ENCODE measurements at regions not wholly inside any gene's neighbourhood (a gene's known extent, or its start where the extent isn't known, plus 50 kb on each side); places are given as distances from the start of the nearest gene placed in this dataset.
A peak's percentile ranks its signal among the peaks of the same experiment; 100 is the strongest.

DNA sequence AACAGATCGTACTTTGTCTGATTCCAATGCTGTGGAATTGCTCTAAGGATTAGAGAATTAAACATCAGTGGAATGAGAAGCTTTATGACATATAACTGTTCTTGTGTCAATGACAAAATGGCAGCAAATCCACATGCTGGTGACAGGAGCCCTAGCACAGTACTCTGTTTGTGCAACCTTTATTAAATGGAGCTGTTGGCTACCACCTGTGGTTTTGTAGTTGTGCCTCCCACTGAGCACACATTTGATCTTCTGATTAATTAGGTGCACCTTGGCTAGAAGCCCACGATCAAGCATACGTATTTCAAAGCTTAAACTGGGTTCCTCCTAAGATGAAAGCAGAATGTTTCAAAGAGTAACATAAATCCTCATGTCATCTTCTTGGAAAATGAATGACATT, 394.0 kb upstream of the IGFBP7 start:
- Histone ChIP-seq H3K27ac (no peak overlapping the region), H3K27me3 (no peaks in the 10 kb centered on the region), H3K4me3 (no peak overlapping the region), H3K4me1 (ENCODE audit: low read depth) (no peaks in the 10 kb centered on the region), H3K36me3 (no peaks in the 10 kb centered on the region), H3K9me3 (ENCODE audit: low read depth) (no peaks in the 10 kb centered on the region)
- no peak for DNase-seq (ENCODE audit: low read depth in 1 of 2, low spot score in 1 of 2)
- TF ChIP-seq, protein P1, sequence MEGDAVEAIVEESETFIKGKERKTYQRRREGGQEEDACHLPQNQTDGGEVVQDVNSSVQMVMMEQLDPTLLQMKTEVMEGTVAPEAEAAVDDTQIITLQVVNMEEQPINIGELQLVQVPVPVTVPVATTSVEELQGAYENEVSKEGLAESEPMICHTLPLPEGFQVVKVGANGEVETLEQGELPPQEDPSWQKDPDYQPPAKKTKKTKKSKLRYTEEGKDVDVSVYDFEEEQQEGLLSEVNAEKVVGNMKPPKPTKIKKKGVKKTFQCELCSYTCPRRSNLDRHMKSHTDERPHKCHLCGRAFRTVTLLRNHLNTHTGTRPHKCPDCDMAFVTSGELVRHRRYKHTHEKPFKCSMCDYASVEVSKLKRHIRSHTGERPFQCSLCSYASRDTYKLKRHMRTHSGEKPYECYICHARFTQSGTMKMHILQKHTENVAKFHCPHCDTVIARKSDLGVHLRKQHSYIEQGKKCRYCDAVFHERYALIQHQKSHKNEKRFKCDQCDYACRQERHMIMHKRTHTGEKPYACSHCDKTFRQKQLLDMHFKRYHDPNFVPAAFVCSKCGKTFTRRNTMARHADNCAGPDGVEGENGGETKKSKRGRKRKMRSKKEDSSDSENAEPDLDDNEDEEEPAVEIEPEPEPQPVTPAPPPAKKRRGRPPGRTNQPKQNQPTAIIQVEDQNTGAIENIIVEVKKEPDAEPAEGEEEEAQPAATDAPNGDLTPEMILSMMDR (IDR thresholded peaks at IDR 0.05; ENCODE audit: low read depth, low read length) = no peak

DNA sequence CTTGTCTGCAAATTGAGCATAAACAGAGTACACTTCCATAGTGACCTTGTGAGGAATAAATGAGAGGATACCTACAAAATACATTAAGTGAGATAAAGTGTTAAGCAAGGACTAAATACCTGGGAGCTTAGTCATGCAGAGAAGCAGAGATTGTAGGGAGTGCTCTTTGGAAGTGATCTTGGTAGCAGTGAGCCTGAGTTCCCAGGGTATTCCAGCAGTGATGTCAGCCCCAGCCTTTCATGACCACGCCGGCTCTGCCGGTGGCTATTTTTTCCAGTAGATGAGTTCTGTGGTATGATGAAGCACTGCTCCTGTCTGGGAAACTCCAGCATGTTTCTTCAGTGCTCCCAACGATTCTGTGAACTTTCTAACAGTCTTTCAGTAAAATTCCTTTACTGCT, 391.5 kb upstream of the IGFBP7 start:
- H3K36me3 ChIP-seq = no peaks in the 10 kb centered on the region
- DNase-seq (ENCODE audit: low read depth in 1 of 2, low spot score in 1 of 2) = peak in 1 of 2 donors; percentile 30

DNA sequence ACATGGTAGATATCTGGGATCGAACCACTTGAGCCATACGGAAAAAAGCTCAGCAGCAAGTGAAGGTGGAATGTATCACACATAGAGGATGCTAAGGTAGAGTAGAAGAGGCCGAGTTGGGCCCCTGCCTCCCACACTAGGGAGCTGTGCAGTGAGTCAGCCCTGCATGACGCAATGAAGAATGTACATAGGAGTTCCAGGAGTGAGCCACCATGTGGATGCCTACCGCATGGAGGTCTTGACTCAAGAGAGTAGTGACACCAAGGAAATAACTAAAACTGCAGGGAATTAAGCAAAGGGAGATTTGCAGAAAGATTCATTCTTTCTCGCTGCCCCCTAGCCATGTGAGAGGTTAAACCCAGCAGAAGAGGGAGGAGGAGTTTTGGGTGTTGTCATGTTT, 389.6 kb upstream of the IGFBP7 start:
- Histone ChIP-seq H3K36me3 (no peaks in the 10 kb centered on the region), H3K27ac (no peak overlapping the region), H3K27me3 (no peaks in the 10 kb centered on the region), H3K4me3 (no peak overlapping the region), H3K4me1 (ENCODE audit: low read depth) (no peaks in the 10 kb centered on the region), H3K9me3 (ENCODE audit: low read depth) (no peaks in the 10 kb centered on the region)
- TF ChIP-seq, protein P1 (IDR thresholded peaks at IDR 0.05; ENCODE audit: low read depth, low read length) = no peak
- no peak for DNase-seq (ENCODE audit: low read depth in 1 of 2, low spot score in 1 of 2)

More for the DNA sequence above, 391.5 kb upstream of the IGFBP7 start:
- TF ChIP-seq, protein P1 (IDR thresholded peaks at IDR 0.05; ENCODE audit: low read depth, low read length) = no peak
- H3K27ac ChIP-seq = no peak overlapping the region
- no peaks in the 10 kb centered on the region for H3K4me1 ChIP-seq (ENCODE audit: low read depth)
- H3K9me3 ChIP-seq (ENCODE audit: low read depth) = no peaks in the 10 kb centered on the region
- H3K27me3 ChIP-seq = no peaks in the 10 kb centered on the region
- no peak overlapping the region for H3K4me3 ChIP-seq

DNA sequence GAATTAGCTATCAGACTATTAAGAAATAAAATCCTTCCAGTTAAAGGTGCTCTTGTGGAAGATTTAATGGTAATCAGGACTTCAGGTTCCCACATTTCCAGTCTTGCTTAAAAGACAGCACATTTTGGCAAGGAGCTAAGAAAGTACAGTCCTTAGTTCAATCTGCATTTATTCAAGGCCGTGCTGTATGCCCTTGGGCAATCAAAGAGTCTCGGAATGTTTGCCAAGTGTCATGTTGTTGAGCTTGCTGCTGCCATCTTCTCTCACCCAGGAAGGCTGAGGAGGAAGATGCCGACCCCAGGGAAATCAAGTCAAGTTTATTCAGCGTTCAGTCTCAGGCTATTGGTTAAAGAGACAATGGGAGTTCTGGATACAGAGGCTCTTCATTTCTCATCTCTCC, 388.1 kb upstream of the IGFBP7 start:
- no peak for DNase-seq (ENCODE audit: low read depth in 1 of 2, low spot score in 1 of 2)
- TF ChIP-seq, protein P1 (IDR thresholded peaks at IDR 0.05; ENCODE audit: low read depth, low read length) = no peak
- Histone ChIP-seq H3K9me3 (ENCODE audit: low read depth) (no peaks in the 10 kb centered on the region), H3K36me3 (no peaks in the 10 kb centered on the region), H3K27me3 (no peaks in the 10 kb centered on the region), H3K4me3 (no peak overlapping the region), H3K4me1 (ENCODE audit: low read depth) (no peaks in the 10 kb centered on the region), H3K27ac (no peak overlapping the region)

DNA sequence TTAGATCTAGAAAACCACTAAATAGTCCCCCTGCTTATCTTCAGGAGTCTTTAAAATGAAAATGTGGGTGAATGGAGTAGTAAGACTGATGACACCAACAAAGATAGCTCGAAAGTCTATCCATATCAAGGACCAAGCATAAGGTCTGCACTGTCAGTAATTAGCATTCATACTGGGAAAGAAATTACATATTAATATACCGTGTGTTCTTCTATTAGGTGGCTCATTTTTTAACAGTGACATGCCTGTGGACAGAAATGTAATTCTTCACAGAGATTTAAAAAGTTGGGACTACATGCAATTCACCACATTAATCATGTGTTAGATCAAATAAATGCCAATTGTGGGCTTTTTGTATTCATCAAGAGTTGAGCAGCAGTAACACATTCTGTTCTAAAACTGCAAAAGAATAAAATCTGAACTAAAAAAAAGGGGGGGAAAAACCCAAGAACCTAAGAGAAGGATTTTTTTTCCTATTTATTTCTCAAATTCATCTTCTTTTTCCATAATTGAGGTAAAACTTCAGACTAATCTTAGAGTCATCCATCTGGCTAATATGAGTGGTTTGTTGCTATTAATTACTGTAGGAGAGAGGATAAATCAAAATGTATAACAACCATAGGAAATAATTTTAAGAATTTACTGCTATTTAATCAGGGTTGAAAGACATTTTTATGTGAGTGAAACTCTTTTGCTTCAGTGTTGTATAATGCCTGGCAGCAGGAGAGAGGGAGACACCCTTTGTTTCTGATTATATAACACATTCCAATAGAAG, 386.7 kb upstream of the IGFBP7 start:
- H3K36me3 ChIP-seq = no peaks in the 10 kb centered on the region
- TF ChIP-seq, protein P1 (IDR thresholded peaks at IDR 0.05; ENCODE audit: low read depth, low read length) = no peak
- no peaks in the 10 kb centered on the region for H3K9me3 ChIP-seq (ENCODE audit: low read depth)
- no peaks in the 10 kb centered on the region for H3K4me1 ChIP-seq (ENCODE audit: low read depth)
- H3K4me3 ChIP-seq = no peak overlapping the region
- no peak overlapping the region for H3K27ac ChIP-seq
- no peaks in the 10 kb centered on the region for H3K27me3 ChIP-seq
- no peak for DNase-seq (ENCODE audit: low read depth in 1 of 2, low spot score in 1 of 2)

Data from cardiac muscle cell (in vitro differentiated cells and primary cell).